AG10803 (cell line): ENCODE measurements at regions not wholly inside any gene's neighbourhood (a gene's known extent, or its start where the extent isn't known, plus 50 kb on each side); places are given as distances from the start of the nearest gene placed in this dataset.
"Not testable (repeated sequence)": the region's sequence is repeated elsewhere in the genome, so short reads cannot be mapped to it uniquely, and the experiment has no call there.

Source experiments
- DNase-seq: peaks from one replicate; pipeline ENCODE4 v3.0.0; 2010; ENCODE audit warnings: low read depth
- H3K4me3 ChIP-seq: 2 replicates; pipeline ENCODE4 v1.5.1; 2011; ENCODE audit warnings: mild to moderate bottlenecking, low read length, control low read depth
- CTCF ChIP-seq: conservative IDR thresholded peaks from 2 replicates; pipeline ENCODE4 v1.5.1; 2011; ENCODE audit warnings: mild to moderate bottlenecking, low read length, control low read depth, inconsistent platforms

GRCh38 chr21:18129526-18129925 is 115.1 kb upstream of the CHODL start:
- no peak for DNase-seq
- no peak overlapping the region for H3K4me3 ChIP-seq
- no peak for TF ChIP-seq CTCF

- H3K4me3 ChIP-seq = no peak overlapping the region
- DNase-seq = no peak
- TF ChIP-seq CTCF = no peak
Measured at GRCh38 chr21:18118566-18118965, 126.1 kb upstream of the CHODL start.

- no peak for DNase-seq
- TF ChIP-seq CTCF = no peak
- no peak overlapping the region for H3K4me3 ChIP-seq
Measured at GRCh38 chr21:18117176-18117575, 127.5 kb upstream of the CHODL start.

GRCh38 chr21:18114810-18115209 is 129.8 kb upstream of the CHODL start:
- no peak for TF ChIP-seq CTCF
- no peak for DNase-seq
- H3K4me3 ChIP-seq = no peak overlapping the region

- no peak for TF ChIP-seq CTCF
- H3K4me3 ChIP-seq = no peak overlapping the region
- DNase-seq = no peak
Measured at GRCh38 chr21:18104802-18105201, 139.8 kb upstream of the CHODL start.

- not testable (repeated sequence) for H3K4me3 ChIP-seq, DNase-seq
Measured at GRCh38 chr21:18096413-18096812, 148.2 kb upstream of the CHODL start.

GRCh38 chr21:18089786-18090185 is 154.8 kb upstream of the CHODL start:
- no peak for DNase-seq
- no peak for TF ChIP-seq CTCF
- H3K4me3 ChIP-seq = no peak overlapping the region

GRCh38 chr21:18070392-18070791 is 174.2 kb upstream of the CHODL start:
- no peak for TF ChIP-seq CTCF
- no peak for DNase-seq
- H3K4me3 ChIP-seq = no peak overlapping the region
